OCI-LY7 (cell line): ENCODE measurements at regions not wholly inside any gene's neighbourhood (a gene's known extent, or its start where the extent isn't known, plus 50 kb on each side); places are given as distances from the start of the nearest gene placed in this dataset.

Source experiments
- EZH2phosphoT487 ChIP-seq: fragments of 200-600 bp; sonication (generic); IDR thresholded peaks from 2 replicates; pipeline ENCODE4 v1.6.1; 2018; ENCODE audit warnings: low read depth, borderline replicate concordance, mild to moderate bottlenecking, mixed run types, antibody characterized with exemption, low read length, moderate library complexity, mixed read lengths
- TF ChIP-seq, protein P1 (sequence below): fragments of 200-600 bp; sonication (generic); conservative IDR thresholded peaks from 2 replicates; pipeline ENCODE4 v1.5.1; 2014; ENCODE audit warnings: mild to moderate bottlenecking, antibody characterized with exemption, low read length, moderate library complexity, mixed read lengths

DNA sequence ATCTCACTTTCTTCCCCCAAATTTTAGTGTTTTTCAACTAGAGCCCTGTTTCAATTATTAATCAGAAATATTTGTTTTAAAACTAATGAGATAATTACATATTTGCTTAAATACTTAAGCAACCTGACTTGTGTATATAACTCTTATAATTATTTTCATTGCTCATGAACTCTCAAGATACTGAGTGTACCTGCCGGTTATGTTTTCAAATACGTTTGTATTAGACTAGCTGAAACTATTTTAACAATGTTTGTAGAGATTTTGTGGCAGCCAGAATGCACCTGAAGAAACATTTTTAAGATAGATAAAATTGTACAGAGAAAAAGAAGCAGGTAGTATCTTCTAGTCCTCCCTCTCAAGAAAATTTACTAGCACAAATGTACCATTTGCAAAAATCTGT is 140.6 kb upstream of the CXADR start:
- TF ChIP-seq, protein P1, sequence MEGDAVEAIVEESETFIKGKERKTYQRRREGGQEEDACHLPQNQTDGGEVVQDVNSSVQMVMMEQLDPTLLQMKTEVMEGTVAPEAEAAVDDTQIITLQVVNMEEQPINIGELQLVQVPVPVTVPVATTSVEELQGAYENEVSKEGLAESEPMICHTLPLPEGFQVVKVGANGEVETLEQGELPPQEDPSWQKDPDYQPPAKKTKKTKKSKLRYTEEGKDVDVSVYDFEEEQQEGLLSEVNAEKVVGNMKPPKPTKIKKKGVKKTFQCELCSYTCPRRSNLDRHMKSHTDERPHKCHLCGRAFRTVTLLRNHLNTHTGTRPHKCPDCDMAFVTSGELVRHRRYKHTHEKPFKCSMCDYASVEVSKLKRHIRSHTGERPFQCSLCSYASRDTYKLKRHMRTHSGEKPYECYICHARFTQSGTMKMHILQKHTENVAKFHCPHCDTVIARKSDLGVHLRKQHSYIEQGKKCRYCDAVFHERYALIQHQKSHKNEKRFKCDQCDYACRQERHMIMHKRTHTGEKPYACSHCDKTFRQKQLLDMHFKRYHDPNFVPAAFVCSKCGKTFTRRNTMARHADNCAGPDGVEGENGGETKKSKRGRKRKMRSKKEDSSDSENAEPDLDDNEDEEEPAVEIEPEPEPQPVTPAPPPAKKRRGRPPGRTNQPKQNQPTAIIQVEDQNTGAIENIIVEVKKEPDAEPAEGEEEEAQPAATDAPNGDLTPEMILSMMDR = no peak
- no peak for TF ChIP-seq EZH2phosphoT487
